ENCODE measurements at regions not wholly inside any gene's neighbourhood (a gene's known extent, or its start where the extent isn't known, plus 50 kb on each side); places are given as distances from the start of the nearest gene placed in this dataset.

DNA sequence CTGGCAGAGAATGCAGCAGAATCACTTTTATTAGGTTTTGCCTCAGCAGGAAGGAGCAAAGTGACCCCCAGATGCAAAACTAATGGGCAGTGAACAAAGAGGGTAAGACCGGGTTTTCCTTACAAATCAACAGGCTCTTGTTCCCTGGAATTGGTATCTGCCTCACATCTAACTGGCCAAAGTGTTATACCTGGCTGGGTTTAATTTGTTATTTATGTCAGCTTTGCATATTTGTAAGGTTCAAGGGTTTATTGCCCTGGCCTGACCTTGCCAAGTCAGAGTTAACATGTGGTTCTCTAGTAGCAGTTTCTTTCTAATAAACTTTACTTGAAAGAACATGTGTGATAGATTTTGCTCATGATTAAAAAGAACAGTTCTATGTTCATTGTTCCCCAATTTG, 431.7 kb upstream of the NR2F2 start:
- FAIRE-seq (no peak), DNase-seq (ENCODE audit: insufficient read length, low spot score) (no peak)

DNA sequence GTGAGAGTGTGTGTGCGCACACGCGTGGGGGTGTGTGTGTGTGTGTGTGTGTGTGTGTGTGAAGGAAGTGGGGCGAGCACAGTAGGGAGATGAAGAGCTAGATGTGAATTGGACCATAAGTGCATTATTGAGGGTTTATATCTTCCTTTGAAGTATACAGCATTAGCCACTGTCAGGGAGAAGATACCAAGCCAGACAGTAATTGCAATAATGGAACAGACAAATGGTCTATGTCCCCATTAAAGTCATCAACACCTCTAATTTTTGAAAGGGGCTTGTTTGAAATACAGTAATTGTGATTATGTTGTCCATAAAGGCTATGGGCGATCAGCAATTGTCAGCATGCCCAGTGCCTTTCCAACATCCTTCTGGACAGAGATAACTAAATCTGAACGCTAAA, 429.2 kb upstream of the NR2F2 start:
- FAIRE-seq = no peak

DNA sequence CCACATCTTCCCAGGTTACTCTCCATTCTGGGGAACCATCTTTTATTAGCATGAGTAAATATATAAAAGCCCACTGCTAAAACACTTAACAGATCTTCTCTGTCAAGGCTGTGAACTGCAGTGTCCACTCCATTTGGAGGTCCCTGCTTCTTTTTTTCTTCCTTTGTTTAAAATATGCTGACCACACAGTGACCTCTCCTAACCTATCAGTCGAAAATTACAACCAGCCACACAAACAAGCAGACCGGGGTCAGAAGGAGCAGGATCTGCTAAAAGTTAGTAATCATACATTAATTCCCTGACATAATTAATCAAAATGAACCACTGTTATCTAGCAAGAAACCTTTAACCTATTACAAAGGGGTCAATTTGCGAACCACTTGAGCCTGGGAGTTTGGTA, 427.9 kb upstream of the NR2F2 start:
- no peak for FAIRE-seq
- DNase-seq (ENCODE audit: insufficient read length, low spot score) = no peak

More for the DNA sequence above, 429.2 kb upstream of the NR2F2 start:
- DNase-seq (ENCODE audit: insufficient read length, low spot score) = no peak

DNA sequence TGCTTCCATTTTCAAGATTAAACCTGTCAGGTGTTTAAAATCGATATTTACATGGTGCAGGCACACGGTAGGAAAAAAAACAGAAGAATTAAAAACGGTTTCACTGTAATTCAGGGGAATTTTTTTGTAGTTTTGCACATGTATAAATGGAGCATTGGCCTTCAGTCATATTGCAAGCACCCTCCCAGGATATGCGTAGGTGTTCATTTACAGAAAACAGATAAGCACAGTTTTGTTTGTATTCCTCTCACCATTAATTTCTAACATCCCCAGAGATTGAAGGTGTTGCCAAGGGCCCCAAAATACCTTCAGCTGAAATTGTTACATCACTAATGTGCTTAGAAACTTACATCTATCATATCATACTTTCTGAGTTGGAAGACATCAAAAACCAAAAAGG, 427.1 kb upstream of the NR2F2 start:
- DNase-seq (ENCODE audit: insufficient read length, low spot score) = no peak
- FAIRE-seq = no peak

DNA sequence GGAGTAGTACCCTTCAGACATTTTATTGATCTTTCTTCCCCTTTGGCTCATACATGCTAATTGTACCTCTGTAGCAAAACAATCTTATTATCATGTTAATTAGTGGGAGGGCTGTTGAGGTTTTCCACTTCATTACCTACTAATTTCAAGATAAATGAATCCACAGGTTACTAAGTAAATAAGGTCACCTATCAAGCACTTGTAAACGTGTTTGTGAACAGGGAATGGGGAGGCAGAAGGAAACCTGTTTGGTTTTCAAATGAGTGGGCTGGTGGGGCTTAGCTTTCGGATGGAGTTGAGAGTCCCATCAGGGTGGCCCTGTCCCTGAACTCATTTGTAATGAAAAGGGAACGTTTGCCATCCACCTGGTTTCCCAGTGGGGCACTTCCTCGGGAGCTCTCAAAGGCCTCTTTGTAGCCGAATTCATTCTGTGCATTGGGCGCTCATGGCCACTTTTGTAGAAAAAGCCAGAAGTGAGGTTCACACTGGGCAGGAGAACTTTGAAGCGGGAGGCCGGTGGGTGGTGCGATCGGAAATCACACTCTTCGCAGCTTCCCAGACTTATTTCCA, 419.8 kb upstream of the NR2F2 start:
- DNase-seq (ENCODE audit: insufficient read length, low spot score) (no peak), FAIRE-seq (no peak)

DNA sequence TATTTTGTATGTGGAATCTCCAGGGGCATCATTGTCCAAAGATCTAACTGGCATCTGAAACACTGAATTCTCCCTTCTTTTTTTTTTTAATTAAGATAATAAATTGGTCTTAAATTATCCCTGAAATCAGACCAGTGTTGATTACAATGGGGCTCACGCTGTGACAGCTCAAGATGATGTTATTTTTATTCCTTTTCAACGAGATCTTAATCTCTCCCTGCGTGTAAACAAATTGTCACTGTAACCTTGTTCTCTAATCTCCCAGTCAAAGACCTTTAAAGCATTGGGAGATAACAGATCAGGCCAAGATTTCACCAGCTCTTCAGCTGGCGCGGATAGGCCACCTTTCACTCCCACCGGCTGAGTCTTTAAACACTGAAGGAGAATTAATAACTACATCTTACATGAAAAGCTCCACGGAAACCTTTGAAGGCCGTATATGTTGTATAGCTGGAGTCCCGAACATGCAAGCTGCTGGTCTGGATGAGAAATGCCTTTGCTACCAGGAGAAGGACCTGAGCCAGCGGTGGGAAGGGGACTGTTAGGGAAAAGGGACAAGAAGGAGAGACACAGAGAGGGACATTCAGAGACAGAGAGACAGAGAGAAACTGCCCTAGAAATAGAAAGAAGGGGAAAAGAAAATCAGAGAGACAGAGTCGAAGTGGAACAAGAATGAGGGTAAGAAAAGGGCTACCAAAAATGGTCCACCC, 418.8 kb upstream of the NR2F2 start:
- no peak for DNase-seq (ENCODE audit: insufficient read length, low spot score)
- FAIRE-seq = no peak

DNA sequence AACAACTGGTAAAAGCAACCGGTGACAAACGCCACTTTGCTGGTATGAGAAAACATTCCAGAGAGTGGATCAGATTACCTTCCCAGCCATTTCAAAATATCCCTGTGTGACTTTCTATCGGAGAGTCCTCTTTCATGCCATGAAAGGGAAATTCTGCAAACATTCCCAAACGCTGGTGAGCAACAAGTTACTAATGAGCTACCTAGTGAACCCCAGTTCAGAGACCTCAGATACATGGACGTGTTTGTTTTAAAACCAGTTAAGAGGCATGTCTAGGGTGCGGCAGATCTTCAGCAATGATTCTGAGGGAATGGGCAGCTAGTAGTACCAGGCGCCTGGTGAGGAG, 418.2 kb upstream of the NR2F2 start:
- FAIRE-seq = no peak
- DNase-seq (ENCODE audit: insufficient read length, low spot score) = no peak

DNA sequence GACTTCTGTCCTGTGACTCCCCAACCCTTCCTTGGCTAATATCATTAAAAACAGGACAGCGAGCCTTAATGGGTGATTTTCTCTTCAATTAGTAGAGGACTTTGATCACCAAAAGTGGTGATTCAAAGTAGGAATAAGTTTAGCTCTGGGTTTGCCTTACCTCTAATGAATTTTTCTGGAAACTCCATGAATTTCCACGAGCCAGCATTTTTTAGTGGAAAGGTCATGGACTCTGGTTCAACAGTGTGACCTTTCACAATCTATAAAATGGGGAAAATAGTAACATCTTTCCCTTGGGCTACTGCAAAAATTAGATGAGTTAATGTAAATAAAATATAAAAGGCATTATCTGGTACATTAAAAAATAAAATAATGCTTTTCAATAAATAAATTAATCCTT, 417.8 kb upstream of the NR2F2 start:
- FAIRE-seq = no peak

DNA sequence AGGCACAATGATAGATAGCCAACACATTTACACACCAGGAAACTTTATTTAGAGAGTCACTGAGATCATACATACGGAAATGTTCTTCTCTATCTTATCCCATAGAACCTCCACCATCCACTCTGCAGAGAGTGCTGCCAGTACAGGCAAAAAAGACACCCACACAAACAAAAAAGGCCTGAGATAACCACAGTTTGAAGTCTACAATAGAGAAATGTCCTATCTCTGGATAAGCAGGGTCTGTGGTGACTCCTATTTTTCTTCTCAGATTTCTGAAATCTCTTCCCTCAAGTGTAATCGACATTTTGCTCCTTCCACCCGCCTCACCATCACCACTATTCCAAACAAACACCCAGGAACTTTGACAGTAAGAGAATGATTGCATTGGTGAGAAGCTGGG, 413.9 kb upstream of the NR2F2 start:
- no peak for FAIRE-seq
- no peak for DNase-seq (ENCODE audit: insufficient read length, low spot score)

More for the DNA sequence above, 417.8 kb upstream of the NR2F2 start:
- DNase-seq (ENCODE audit: insufficient read length, low spot score) = no peak

DNA sequence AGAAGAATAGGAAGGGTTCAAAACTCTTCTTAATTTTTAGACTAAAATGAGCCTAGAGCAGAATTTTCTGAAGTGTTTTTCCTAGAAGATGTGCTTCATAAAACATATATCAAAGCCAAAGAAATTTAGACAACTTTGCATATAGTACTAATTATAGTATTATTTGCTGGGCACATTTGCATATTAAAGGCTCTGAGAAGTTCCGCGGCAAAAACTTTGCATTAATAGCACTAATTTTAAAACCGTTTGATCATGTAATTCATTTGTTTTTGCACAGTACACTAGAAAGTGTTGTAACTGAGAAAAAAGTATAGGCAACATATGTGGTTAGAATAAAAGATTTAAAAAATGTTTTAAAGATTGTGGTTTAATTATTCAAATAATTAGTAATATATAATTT, 412.0 kb upstream of the NR2F2 start:
- no peak for DNase-seq (ENCODE audit: insufficient read length, low spot score)
- no peak for FAIRE-seq

DNA sequence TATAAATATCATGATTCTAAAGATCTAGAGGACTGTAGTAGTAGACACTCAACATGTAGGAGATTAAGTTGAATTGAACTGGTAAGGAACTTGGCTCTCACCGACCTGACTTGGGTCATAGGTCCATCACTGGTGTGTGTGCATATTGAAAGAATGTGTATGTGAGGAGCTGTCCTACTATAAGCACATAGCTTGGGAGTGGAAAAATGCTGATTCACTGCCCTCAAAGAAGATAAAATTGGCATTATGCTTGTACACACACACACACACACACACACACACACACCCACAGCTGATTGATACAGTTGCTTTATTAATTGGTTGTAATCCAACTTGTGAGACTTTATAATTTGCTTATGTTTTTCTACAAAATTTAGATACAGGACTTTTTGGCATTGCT, 411.0 kb upstream of the NR2F2 start:
- DNase-seq (ENCODE audit: insufficient read length, low spot score) = no peak
- FAIRE-seq = no peak

DNA sequence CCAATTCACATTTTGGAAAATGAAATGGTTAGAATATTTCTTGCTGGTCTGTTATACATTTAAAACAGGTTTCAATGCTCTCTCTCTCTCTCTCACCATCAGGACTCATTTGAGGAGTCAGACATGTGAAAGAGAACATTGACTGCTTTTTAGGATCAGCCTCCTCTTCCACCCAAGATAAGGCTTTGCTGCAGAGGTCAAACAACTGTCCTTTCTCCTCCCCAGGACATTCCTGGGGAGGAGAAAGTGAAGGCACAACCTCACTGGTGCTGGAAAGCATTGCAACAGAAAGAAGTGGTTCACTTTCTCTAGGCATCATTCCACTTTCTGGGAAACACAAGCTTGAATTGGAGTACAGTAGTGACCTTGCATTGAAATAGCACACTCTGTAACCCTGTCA, 409.1 kb upstream of the NR2F2 start:
- no peak for FAIRE-seq

DNA sequence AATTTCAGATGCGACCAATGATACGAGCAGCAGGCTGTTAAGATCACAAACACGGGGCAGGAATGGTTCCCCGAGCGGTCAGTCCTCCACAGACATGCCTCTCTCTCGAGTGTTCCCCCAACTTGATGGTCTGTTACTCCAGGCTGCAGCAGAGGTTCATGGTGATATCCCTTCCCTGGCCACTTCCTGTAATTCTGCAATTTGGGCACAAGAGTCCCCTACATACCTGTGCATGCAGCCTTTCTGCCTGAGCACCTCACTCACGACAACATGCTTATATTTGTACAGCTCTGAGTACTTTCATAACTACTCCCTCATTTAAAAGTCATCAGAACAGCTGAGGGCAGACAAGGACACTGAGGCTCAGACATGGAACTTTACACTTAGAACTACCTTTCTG, 408.1 kb upstream of the NR2F2 start:
- FAIRE-seq = no peak

More for the DNA sequence above, 409.1 kb upstream of the NR2F2 start:
- no peak for DNase-seq (ENCODE audit: insufficient read length, low spot score)

DNA sequence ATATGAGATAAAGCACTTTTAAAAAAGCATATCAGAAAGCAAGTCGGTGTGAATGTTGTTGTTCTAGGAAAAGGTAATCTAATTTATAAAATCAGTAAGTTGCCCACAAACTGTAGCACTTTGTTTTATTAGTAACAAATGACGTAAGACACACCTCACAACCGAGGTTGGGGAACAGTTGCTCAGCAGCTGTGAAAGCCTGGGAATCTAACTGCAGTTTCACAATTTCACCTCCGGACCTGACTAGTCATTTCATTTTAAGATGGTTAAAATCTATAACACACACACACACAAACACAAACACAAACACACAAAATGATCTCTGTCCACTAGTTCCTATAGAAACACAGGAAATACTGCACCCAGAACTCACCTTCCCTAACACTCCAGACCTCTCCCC, 406.7 kb upstream of the NR2F2 start:
- FAIRE-seq (no peak), DNase-seq (ENCODE audit: insufficient read length, low spot score) (no peak)

More for the DNA sequence above, 408.1 kb upstream of the NR2F2 start:
- DNase-seq (ENCODE audit: insufficient read length, low spot score) = no peak

DNA sequence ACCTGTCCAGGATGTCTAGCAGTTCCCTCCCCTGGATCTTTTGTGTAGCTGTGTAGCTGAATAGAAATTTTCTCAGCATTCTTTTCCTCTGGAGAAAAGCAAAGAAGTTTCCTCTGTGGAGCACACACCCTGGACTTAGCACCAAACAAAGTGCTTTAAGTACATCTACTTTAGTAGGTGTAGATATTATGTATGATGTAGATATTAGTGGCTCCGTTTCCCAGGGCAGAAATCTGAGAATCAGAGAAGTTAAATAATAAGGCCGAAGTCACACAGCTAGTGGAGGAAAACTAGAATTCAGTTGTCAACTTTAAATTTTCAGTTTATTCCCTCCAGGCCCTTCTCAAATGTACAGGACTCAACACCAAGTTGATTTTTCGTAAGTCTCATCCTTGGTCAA, 401.7 kb upstream of the NR2F2 start:
- no peak for FAIRE-seq
- DNase-seq (ENCODE audit: insufficient read length, low spot score) = no peak

DNA sequence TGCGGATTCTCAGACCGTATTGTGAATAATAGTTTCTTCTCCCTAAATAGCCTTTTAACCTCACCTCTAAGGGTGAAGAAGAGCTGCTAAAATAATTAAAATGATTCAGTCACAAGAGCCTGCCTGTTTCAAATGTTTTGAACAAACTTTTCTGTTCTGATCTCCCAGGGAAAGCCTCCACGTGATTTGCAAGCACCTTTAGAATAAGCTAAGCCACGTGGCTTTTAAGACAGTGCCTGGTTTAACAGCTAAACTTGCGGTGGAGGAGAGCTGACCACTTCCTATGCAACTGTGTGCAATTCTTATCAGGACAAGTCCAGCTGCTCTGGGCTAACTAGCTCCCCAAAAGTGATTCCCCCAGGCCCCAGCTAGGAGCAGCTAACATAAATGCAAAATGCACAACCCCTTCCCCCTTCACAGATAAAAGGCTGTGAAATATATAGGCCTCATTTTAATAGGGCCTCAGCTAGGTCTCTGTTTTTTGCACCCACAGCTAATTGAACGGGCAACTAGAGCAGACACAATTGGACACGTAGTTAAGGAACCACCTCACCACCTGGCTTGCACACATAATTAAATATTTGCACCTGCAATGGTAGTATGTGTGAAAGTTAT, 401.2 kb upstream of the NR2F2 start:
- DNase-seq (ENCODE audit: insufficient read length, low spot score) (no peak), FAIRE-seq (no peak)

DNA sequence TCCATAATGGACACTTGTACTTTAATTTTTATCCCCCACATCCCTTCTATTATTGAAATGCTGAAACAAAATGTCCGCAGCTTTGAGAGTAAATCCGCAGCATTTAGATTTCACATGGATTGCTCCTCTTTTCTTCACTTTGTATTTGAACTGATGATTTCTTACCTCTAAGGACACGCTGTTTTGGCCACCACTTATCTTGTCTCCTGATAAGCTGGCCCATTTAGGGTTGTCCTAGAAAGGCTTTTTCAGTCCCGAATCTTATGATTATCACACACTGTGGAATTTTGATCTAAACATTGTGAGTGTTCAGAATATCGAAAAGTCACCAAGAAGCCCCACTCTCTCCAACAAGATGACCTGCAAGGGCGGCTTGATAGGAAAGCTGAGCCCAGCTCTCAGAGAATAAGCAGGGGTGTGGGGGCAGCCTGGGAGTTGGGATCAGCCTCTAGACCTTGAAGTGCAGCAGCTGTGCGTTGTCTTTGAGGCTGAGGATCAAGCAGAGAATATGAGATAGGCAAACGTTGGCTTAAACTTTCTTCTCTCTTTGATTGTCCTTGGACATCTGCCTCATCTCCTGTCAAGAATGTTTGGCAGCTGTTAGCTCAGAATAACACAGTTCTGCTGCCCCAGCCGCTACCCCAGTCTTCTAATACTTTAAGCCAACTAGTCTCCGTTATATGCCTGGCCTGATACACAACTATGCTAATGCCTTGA, 399.7 kb upstream of the NR2F2 start:
- FAIRE-seq (no peak), DNase-seq (ENCODE audit: insufficient read length, low spot score) (no peak)

DNA sequence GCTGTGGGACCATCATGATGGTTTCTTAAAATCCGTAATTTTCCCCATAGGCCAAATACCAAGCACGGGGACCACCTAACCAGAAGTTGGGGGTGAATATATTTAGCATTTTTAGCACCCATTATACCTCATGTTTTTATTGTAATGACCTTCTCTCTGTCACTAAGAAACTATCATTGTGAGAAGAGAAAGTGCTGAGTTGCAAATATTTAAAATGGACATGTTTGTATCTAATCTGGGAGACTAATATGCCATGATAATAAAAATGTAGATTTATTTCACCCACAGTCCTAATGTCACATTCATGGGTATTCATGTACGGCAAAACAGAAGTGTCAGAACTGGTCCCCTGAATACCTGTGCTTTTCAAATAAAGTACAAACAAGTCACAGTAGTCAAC, 398.9 kb upstream of the NR2F2 start:
- FAIRE-seq = no peak
- no peak for DNase-seq (ENCODE audit: insufficient read length, low spot score)

DNA sequence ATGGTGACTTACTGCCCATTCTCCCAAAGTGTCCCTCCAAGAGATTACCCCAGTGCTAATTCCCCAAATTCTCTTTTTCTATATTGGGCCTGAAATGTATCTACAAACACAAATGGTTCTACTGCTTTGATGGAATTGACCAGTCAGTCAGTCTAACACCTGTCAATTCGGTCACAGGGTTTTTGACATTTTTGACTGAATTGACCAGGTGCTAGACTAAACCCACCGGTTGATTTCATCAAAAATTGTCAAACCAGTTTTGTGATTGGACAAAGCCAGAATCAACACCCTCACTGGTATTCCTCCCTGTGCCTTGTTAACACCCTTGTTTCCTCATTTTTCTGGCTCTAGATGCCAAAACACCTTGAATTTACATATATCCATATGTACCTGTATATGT, 398.4 kb upstream of the NR2F2 start:
- no peak for FAIRE-seq
- DNase-seq (ENCODE audit: insufficient read length, low spot score) = no peak

DNA sequence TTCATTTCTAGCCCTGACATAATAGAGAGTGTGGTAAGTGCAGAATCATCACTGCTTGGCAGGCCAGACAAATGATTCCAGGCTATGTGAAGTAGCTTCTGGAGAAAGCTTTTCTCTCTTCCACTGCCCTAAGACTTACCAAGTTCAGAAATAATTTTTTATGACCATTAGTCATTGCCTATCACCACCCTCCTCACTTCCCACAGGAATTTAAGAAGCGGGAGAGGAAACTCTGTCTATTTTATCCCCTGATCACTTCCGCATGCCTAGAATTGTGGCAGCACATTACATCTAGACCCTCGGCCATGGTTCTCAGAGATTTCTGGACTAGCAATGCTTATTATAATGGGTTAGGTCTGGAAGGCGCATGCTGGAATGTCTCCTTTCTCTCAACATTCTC, 397.8 kb upstream of the NR2F2 start:
- FAIRE-seq (no peak), DNase-seq (ENCODE audit: insufficient read length, low spot score) (peak; percentile 53)

DNA sequence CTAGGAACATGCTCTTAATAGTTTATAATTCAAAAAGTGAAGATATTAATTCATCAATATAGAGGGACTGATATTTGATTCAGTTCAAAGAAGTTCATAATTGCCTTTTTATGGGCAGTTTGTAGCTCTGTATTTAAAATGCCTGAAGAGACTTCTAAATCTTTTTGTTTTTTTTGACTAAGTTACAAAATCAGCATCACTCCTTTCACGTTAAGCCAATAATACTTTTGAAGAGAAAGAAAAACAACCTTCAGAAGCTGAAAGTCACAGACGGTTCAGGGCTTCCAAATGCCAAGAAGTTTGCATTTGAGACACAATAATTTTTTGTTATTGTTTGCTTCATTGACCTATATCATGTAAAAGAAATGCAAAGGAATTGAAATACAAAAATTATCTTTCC, 394.6 kb upstream of the NR2F2 start:
- no peak for FAIRE-seq

DNA sequence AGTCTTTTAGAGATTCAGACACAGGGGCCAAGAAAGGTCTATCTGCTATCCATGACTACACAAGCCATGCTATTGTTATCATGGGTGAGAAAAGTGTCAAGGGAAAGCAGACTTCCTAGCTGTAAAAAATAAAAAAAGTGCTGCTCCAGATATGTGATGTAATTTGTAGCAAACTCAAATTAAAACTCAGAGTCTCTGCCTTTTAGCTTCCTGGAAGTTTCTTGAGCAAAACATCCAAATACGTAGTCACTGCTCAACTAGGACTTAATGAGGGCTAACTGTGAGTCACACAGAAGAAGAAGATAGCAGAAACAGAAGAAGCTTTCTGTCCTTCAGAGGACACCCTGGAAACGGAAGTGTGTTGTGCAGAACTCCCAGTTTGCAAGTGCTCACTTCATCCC, 393.4 kb upstream of the NR2F2 start:
- DNase-seq (ENCODE audit: insufficient read length, low spot score) (no peak), FAIRE-seq (no peak)

More for the DNA sequence above, 394.6 kb upstream of the NR2F2 start:
- no peak for DNase-seq (ENCODE audit: insufficient read length, low spot score)
